HG02943 (cell line): ENCODE measurements at regions not wholly inside any gene's neighbourhood (a gene's known extent, or its start where the extent isn't known, plus 50 kb on each side); places are given as distances from the start of the nearest gene placed in this dataset.
"Not testable (repeated sequence)": the region's sequence is repeated elsewhere in the genome, so short reads cannot be mapped to it uniquely, and the experiment has no call there.

Experiments
- ATAC-seq: cut with Tn5 transposase; IDR thresholded peaks from one replicate; pipeline ENCODE4 v1.9.1; 2021; ENCODE audit warnings: mild to moderate bottlenecking, low read depth, moderate library complexity; ENCODE audit not compliant: unreplicated experiment

DNA sequence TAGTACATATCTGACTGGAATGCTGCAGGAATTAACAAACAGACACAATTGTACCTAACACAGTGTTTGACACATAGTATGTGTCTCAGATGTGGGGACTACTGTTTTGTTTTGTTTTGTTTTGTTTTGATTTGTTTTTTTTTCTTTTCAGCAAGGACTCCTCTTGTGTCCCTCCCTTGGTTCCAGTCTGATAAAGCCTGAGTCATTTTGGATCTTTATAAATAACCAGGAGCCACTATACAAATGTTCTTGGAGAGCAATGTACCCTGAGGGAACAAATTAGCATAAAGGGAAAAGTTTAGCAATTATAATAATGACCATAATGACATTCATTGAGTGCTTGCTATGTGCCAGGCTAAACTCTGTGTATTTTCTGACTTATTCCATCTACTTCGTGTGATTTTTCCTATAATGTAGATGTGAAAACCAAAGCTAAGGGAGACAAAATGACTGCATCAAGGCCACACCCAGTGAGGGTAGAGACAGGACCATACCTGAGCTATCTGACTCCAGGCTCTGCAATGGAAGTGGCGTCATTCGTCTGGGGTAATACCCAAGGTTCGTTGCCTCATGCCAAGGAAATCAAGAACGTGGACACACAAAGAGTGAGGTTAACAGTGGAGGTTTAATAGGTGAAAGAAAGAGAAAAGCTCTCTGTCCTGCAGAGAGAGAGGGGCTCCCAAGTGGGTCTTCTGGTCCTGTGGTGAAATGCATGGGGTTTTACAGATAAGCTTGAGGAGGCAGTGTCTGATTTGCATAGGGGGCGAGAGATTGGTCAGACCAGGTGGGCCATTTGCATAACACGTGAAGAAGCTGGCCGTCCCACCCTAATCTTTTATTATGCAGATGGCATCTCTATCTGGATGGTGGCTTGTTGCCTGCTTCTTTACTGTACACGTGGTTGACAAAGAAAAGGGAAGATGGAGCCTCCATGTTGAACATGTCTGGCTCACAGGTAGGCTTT lies 285.5 kb upstream of the SFSWAP start:
- no peak for ATAC-seq

DNA sequence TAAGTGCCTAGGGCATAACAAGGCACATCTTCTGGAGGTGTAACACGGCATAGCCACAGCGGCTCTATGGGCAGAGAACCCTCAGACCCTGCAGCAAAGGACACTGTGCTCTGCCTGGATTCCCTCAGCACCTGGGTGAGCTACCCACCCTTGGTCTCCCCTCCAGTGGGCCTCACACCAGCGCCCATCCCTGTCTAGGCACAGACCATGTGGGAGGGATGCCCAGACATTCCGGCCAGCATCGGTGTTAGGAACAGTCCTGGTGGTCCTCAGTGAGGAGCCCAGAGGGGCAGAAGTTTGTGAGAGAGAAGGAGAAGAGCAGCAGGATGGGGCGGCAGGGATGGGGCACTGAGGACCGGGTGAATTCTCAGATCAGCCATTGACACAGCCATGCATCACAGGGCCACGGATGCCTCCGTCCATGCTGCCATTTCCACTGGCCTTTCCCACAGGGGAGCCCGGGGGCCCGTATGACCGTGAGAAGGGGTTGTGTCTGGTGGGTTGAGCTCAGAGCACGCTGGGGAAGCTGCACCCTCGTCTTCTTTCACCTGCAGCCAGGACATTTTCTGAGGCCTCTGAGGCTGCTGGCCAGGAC lies 282.7 kb upstream of the SFSWAP start:
- no peak for ATAC-seq

- not testable (repeated sequence) for ATAC-seq
Measured at GRCh38 chr12:131429221-131429620, 281.7 kb upstream of the SFSWAP start.

GRCh38 chr12:131429697-131430096 lies 281.2 kb upstream of the SFSWAP start:
- not testable (repeated sequence) for ATAC-seq

DNA sequence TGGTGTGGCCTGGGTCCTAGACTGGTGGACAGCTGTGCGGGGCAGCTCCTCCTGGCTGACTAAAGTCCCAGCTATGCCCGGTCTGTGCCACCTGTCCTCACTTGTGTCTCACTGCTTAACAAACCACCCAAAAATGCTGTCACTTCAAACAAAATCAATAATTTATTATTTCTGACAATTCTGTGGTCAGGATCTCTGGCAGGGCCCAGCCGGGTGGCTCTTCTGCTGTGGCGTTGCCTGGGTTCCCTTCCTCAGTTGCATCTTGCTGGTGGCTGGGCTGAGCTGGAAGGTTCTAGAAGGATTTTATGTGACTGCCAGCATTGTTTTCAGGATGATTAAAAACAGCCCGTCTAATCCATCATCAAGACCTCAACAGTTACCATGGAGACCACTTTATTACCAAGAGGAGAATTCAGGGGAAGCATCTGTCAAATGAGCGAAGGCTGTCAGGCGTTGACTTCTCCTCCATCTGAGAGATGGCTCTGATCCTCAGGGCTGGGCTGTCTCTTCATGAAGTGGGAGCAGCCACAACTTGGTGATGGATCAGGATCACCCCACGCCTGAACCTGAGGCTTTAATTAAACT lies 280.6 kb upstream of the SFSWAP start:
- no peak for ATAC-seq

DNA sequence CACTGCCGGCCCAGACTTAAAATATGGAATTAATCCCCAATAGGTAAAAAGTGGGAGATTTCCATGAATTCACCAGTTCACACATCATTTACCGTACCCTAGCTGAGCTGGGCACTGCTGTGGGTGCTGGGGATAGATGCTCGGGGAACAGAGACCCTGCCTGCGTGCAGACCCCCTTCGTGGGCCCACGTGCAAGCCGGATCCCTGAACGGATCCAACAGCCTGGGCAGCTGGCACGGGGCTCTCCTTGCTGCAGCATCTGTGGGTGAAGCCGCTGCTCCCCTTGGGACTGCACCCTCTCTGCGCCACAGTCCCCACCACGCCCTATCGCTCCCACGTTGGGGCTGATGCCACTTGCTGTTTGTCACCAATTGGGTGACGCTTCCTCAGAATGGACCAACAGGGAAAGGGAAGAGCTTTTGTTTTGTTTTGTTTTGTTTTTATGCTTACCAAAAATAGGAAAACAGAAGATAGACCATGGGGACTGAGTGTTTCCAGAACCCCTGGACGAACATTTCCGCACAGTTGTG lies 279.7 kb upstream of the SFSWAP start:
- ATAC-seq, result not testable (repeated sequence)

DNA sequence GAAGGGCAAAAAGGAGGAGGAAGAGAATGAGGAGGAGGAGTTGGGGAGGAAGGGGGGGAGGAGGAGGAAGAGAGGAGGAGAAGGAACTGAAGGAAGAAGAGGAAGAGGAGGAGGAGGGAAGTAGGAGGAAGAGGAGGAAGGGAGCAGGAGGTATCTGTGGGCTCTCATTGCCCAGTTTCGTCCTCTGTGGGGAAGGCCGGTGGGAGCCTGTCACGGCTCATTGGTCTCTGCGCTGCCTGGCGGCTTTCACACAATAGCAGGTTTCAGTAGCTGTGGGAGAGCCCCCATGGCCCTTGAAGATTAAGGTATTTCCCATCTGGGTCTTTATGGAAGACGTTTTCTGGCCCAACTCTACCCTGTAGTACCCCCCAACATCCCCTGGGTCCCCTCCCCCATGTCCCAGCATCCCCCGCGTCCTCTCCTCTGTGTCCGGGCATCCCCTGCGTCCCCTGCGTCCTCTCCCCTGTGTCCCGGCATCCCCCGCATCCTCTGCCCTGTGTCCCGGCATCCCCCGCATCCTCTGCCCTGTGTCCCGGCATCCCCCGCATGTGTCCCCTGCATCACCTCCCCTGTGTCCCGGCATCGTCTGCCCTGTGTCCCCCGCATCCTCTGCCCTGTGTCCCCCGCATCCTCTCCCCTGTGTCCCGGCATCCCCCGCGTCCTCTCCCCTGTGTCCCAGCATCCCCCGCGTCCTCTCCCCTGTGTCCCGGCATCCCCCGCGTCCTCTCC lies 278.2 kb upstream of the SFSWAP start:
- no peak for ATAC-seq

DNA sequence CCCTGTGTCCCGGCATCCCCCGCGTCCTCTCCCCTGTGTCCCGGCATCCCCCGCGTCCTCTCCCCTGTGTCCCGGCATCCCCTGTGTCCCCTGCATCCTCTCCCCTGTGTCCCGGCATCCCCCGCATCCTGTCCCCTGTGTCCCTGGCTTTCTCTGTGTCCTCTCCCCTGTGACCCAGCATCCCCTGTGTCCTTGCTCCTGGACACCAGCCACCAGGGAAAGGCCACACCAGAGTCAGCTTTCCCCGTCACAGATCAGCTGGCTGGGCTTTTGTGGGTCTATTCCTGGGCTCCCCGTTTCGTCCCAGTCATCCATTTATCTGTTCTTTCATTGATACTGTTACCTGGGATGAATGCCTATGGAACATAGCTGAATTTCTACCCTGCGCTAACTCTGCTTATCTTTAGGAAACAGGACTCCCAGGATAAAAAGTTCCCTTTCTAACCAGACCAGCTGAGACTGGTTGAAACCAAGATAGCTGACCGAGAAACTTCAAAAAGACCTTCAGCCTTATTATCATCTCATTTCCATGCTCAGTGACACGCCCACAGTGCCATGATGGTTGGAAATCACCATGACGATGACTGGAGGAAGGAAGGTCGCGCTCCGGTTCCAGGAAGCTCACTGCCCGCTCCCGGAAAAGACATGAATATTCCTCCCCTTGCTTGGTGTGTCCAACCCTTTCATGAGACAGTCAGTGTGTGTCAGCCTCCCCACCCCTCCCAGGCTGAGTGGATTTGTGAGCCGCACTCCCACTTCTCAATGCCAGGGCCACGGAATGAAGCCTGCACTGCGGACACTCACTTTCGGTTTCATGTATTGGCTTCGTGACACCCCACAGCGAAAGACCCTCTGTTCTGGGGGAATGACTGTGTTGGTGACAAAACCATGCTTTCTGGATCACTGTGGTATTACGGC lies 276.4 kb upstream of the SFSWAP start:
- no peak for ATAC-seq

- no peak for ATAC-seq
Measured at GRCh38 chr12:131436922-131437705, 273.8 kb upstream of the SFSWAP start.

GRCh38 chr12:131437706-131438492 lies 273.0 kb upstream of the SFSWAP start:
- ATAC-seq, result no peak

GRCh38 chr12:131438493-131438835 lies 272.4 kb upstream of the SFSWAP start:
- not testable (repeated sequence) for ATAC-seq

GRCh38 chr12:131438881-131439280 lies 272.0 kb upstream of the SFSWAP start:
- ATAC-seq, result no peak

GRCh38 chr12:131439752-131440151 lies 271.1 kb upstream of the SFSWAP start:
- not testable (repeated sequence) for ATAC-seq

DNA sequence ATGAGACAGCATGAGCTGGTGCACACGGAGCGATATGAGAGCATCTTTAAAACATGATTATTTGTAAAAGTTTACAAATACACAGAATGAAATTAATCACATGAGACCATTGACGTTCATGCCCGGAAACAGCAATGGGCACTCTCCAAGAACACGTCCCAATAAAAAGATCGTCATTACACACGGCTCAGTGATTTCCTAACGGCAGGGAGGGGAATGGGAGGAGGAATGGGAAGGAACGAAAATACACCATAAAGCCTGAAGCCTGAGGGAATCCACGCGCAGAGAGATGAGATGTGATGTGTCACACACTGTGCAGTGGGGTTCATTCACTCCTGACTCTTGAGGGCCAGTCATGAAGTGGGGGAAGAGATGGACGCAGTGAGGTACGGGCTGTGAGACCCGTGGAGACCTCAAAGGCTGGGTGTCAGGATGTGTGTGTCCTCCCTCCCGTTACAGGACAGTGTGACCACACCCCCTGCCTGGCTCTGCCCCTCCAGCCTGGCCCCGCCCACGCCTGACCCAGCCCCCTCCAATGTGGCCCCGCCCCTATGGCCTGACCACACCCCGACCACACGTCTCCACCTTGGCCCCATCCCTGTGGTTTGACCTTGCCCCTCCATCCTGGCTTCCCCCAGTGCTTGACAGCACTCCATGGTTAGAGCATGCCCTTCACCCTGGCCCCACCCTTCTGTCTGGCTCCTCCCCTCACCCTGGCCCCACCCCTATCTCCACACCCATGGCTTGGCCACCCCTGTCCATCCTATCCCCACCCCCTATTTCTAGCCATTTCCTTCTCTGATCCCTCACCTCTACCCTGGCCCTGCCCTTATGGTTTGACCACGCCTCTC lies 270.5 kb upstream of the SFSWAP start:
- not testable (repeated sequence) for ATAC-seq

- ATAC-seq, result no peak
Measured at GRCh38 chr12:131441060-131441396, 269.9 kb upstream of the SFSWAP start.

DNA sequence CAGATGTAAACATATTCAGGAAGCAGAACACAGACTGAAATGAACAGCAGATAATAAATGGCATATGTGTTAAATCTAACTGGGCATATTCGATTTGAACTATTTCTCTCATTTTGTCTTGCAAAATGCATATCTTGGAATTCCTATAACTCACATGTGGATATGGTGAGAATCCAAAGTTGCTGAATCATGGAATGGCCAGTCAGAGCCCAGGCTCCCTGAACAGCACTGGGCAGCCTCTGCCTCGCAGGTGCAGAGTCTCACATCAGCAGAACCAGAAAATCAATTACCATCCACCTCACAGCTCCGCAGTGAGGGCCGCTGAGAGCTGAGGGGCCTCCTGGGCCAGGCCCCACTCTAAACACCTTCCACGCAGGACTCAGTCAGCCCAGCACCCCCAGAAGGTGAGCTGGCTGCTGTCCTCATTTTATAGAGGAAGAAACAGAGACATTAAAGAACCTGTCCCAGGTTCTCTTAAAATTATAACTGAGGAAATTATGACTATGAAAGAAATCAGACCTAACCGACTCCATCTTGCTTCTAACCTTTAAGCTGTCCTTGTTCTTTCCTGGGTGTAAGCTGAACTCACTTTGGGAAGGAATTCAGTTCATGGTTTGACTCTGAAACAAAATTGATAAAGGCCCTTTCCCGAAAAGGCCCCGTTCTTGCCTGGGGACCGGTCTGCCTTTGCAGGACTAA lies 269.1 kb upstream of the SFSWAP start:
- ATAC-seq, result no peak
